BLaER1 treated with 17β-estradiol and CSF1 and Interleukin-3, amounts not matched to agents 10 nM and 100 nM (cell line): ENCODE measurements at regions not wholly inside any gene's neighbourhood (a gene's known extent, or its start where the extent isn't known, plus 50 kb on each side); places are given as distances from the start of the nearest gene placed in this dataset.
"Not testable (repeated sequence)": the region's sequence is repeated elsewhere in the genome, so short reads cannot be mapped to it uniquely, and the experiment has no call there.

ENCODE experiments used
- H3K27ac ChIP-seq, 11 experiments: shearing (Covaris generic); formaldehyde crosslinking; 2 replicates each; pipeline ENCODE4 v1.8.1; 2022
- H3K27me3 ChIP-seq, 11 experiments: shearing (Covaris generic); formaldehyde crosslinking; 2 replicates each; pipeline ENCODE4 v1.8.1; 2022
- H3K36me3 ChIP-seq, 11 experiments: shearing (Covaris generic); formaldehyde crosslinking; 2 replicates each; pipeline ENCODE4 v1.8.1; 2022
- H3K4me1 ChIP-seq, 10 experiments: shearing (Covaris generic); formaldehyde crosslinking; 2 replicates each; pipeline ENCODE4 v1.8.1; 2022
- H3K4me2 ChIP-seq, 11 experiments: shearing (Covaris generic); formaldehyde crosslinking; 2 replicates each; pipeline ENCODE4 v1.8.1; 2022
- H3K4me3 ChIP-seq, 10 experiments: shearing (Covaris generic); formaldehyde crosslinking; 2 replicates each; pipeline ENCODE4 v1.8.1; 2022
- H3K9ac ChIP-seq, 11 experiments: shearing (Covaris generic); formaldehyde crosslinking; 2 replicates each; pipeline ENCODE4 v1.8.1; 2022
- H3K9me3 ChIP-seq, 11 experiments: shearing (Covaris generic); formaldehyde crosslinking; replicated peaks in 1 of 11; 2 replicates each; pipeline ENCODE4 v1.8.1; 2022
- H4K20me1 ChIP-seq, 11 experiments: shearing (Covaris generic); formaldehyde crosslinking; 2 replicates each; pipeline ENCODE4 v1.8.1; 2022
- Cebpa-rat ChIP-seq, 11 experiments: shearing (Covaris generic); IDR thresholded peaks; 2 replicates each; pipeline ENCODE4 v1.8.1; 2022

- Histone ChIP-seq H3K9ac (no peak overlapping the region), H3K27me3 (no peaks in the 10 kb centered on the region), H3K4me2 (no peak overlapping the region), H3K4me1 (no peaks in the 10 kb centered on the region), H3K4me3 (no peak overlapping the region), H3K9me3 (peaks cover 13 to 33% (median 25%) of the 10 kb centered on the region in 11 experiments), H3K27ac (no peak overlapping the region), H4K20me1 (no peaks in the 10 kb centered on the region), H3K36me3 (no peaks in the 10 kb centered on the region)
- TF ChIP-seq Cebpa-rat (IDR thresholded peaks at IDR 0.05), result no peak
Measured at GRCh38 chr4:189809241-189809735, 131.4 kb upstream of the FRG1 start.

- H3K4me1 ChIP-seq, result no peaks in the 10 kb centered on the region
- TF ChIP-seq Cebpa-rat (IDR thresholded peaks at IDR 0.05), result no peak
Measured at GRCh38 chr4:189809839-189810238, 130.8 kb upstream of the FRG1 start.

GRCh38 chr4:189810318-189811181 is 130.1 kb upstream of the FRG1 start:
- H3K27ac ChIP-seq, H3K4me1 ChIP-seq, H3K36me3 ChIP-seq, H3K9ac ChIP-seq, H3K27me3 ChIP-seq, H3K4me2 ChIP-seq, H3K4me3 ChIP-seq, H4K20me1 ChIP-seq: not testable (repeated sequence)
- peaks cover 13 to 30% (median 22%) of the 10 kb centered on the region in 11 experiments for H3K9me3 ChIP-seq

More at GRCh38 chr4:189809839-189810238, 130.8 kb upstream of the FRG1 start:
- Histone ChIP-seq H3K36me3 (no peaks in the 10 kb centered on the region), H4K20me1 (no peaks in the 10 kb centered on the region), H3K9me3 (peaks cover 13 to 33% (median 25%) of the 10 kb centered on the region in 11 experiments), H3K4me3 (no peak overlapping the region), H3K27me3 (no peaks in the 10 kb centered on the region), H3K27ac (no peak overlapping the region), H3K4me2 (no peak overlapping the region), H3K9ac (no peak overlapping the region)

GRCh38 chr4:189815404-189816192 is 125.1 kb upstream of the FRG1 start:
- Histone ChIP-seq H3K4me2 (no peak overlapping the region), H3K36me3 (no peaks in the 10 kb centered on the region), H3K27me3 (no peaks in the 10 kb centered on the region), H3K9me3 (peaks cover 0 to 8% (median 3%) of the 10 kb centered on the region in 11 experiments; a peak in 4 of 22 replicates), H4K20me1 (no peaks in the 10 kb centered on the region), H3K9ac (no peak overlapping the region), H3K4me3 (no peak overlapping the region), H3K4me1 (no peaks in the 10 kb centered on the region), H3K27ac (no peak overlapping the region)
- no peak for TF ChIP-seq Cebpa-rat (IDR thresholded peaks at IDR 0.05)

- no peak for TF ChIP-seq Cebpa-rat (IDR thresholded peaks at IDR 0.05)
- no peaks in the 10 kb centered on the region for H4K20me1 ChIP-seq
Measured at GRCh38 chr4:189822326-189822725, 118.3 kb upstream of the FRG1 start.

GRCh38 chr4:189823591-189823990 is 117.1 kb upstream of the FRG1 start:
- no peaks in the 10 kb centered on the region for H3K27me3 ChIP-seq
- H3K4me3 ChIP-seq, result no peak overlapping the region
- no peak overlapping the region for H3K4me2 ChIP-seq
- no peaks in the 10 kb centered on the region for H3K9me3 ChIP-seq
- no peaks in the 10 kb centered on the region for H3K36me3 ChIP-seq
- no peak overlapping the region for H3K27ac ChIP-seq
- no peak for TF ChIP-seq Cebpa-rat (IDR thresholded peaks at IDR 0.05)
- H3K9ac ChIP-seq, result no peak overlapping the region
- H4K20me1 ChIP-seq, result no peaks in the 10 kb centered on the region
- 0 out of 20 replicates have a peak, but pooled peaks cover 0 to 4% (median 0%) of the 10 kb centered on the region in 10 experiments for H3K4me1 ChIP-seq

More at GRCh38 chr4:189822326-189822725, 118.3 kb upstream of the FRG1 start:
- Histone ChIP-seq H3K4me3 (no peak overlapping the region), H3K27ac (no peak overlapping the region), H3K9me3 (no peaks in the 10 kb centered on the region), H3K27me3 (no peaks in the 10 kb centered on the region), H3K36me3 (no peaks in the 10 kb centered on the region), H3K9ac (no peak overlapping the region), H3K4me2 (no peak overlapping the region), H3K4me1 (0 out of 20 replicates have a peak, but pooled peaks cover 0 to 4% (median 0%) of the 10 kb centered on the region in 10 experiments)

- H3K27me3 ChIP-seq, result no peaks in the 10 kb centered on the region
- TF ChIP-seq Cebpa-rat (IDR thresholded peaks at IDR 0.05), result no peak
- no peak overlapping the region for H3K4me3 ChIP-seq
- no peaks in the 10 kb centered on the region for H3K36me3 ChIP-seq
- H4K20me1 ChIP-seq, result no peaks in the 10 kb centered on the region
- H3K4me2 ChIP-seq, result no peak overlapping the region
- no peak overlapping the region for H3K27ac ChIP-seq
- no peaks in the 10 kb centered on the region for H3K9me3 ChIP-seq
- H3K9ac ChIP-seq, result no peak overlapping the region
- H3K4me1 ChIP-seq, result 0 out of 20 replicates have a peak, but pooled peaks cover 0 to 4% (median 0%) of the 10 kb centered on the region in 10 experiments
Measured at GRCh38 chr4:189825466-189825865, 115.2 kb upstream of the FRG1 start.

- H3K27ac ChIP-seq, result no peak overlapping the region
- no peak overlapping the region for H3K4me3 ChIP-seq
- no peaks in the 10 kb centered on the region for H3K9me3 ChIP-seq
- H3K27me3 ChIP-seq, result no peaks in the 10 kb centered on the region
- H3K36me3 ChIP-seq, result no peaks in the 10 kb centered on the region
- H3K4me1 ChIP-seq, result 0 out of 20 replicates have a peak, but pooled peaks cover 0 to 4% (median 0%) of the 10 kb centered on the region in 10 experiments
- no peak overlapping the region for H3K4me2 ChIP-seq
- H3K9ac ChIP-seq, result no peak overlapping the region
- H4K20me1 ChIP-seq, result no peaks in the 10 kb centered on the region
- TF ChIP-seq Cebpa-rat (IDR thresholded peaks at IDR 0.05), result no peak
Measured at GRCh38 chr4:189826657-189827056, 114.0 kb upstream of the FRG1 start.

GRCh38 chr4:189828081-189828697 is 112.5 kb upstream of the FRG1 start:
- H3K27me3 ChIP-seq, result no peaks in the 10 kb centered on the region

More at GRCh38 chr4:189828081-189828697, 112.5 kb upstream of the FRG1 start:
- Histone ChIP-seq H3K9me3 (no peaks in the 10 kb centered on the region), H3K4me1 (no peaks in the 10 kb centered on the region), H3K27ac (no peak overlapping the region), H3K4me3 (no peak overlapping the region), H4K20me1 (no peaks in the 10 kb centered on the region), H3K36me3 (no peaks in the 10 kb centered on the region), H3K4me2 (no peak overlapping the region), H3K9ac (no peak overlapping the region)
- no peak for TF ChIP-seq Cebpa-rat (IDR thresholded peaks at IDR 0.05)
